ENCODE measurements at regions not wholly inside any gene's neighbourhood (a gene's known extent, or its start where the extent isn't known, plus 50 kb on each side); places are given as distances from the start of the nearest gene placed in this dataset.

DNA sequence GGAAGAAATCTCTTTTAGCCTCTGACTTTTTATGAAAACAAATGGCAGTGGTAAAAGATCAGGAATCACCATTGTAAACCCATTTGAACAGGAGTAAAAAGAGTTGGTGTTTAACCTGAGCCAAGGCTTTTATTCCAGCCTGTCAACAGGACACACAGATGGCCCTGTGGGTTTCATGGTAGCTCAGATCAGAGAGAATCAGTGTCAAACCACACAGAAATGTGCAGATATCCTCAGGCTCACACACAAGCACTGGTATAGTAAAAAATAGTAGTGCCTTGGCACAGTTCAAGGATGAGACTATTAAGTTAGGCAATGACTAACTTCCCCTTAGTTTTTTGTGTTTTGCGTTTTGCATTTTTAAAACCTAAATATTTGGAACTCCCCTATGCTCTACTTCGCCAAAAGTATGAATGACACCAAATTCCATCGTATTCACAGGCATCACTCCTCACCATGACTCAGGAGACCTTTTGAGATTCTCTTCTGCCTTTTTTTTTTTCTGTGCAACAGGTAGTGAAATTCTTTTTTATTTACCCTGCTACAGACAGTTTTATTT is 1200.0 kb downstream of the CDH11 start:
- Histone ChIP-seq H3K4me3 (no peak overlapping the region), H3K9ac (ENCODE audit: low read depth in 2 of 2, low read length in 2 of 2) (no peak overlapping the region), H3K27me3 (no peaks in the 10 kb centered on the region), H3K4me1 (no peaks in the 10 kb centered on the region), H3K36me3 (no peaks in the 10 kb centered on the region), H3K9me3 (no peaks in the 10 kb centered on the region), H3K27ac (no peak overlapping the region)
- TF ChIP-seq, protein P1, sequence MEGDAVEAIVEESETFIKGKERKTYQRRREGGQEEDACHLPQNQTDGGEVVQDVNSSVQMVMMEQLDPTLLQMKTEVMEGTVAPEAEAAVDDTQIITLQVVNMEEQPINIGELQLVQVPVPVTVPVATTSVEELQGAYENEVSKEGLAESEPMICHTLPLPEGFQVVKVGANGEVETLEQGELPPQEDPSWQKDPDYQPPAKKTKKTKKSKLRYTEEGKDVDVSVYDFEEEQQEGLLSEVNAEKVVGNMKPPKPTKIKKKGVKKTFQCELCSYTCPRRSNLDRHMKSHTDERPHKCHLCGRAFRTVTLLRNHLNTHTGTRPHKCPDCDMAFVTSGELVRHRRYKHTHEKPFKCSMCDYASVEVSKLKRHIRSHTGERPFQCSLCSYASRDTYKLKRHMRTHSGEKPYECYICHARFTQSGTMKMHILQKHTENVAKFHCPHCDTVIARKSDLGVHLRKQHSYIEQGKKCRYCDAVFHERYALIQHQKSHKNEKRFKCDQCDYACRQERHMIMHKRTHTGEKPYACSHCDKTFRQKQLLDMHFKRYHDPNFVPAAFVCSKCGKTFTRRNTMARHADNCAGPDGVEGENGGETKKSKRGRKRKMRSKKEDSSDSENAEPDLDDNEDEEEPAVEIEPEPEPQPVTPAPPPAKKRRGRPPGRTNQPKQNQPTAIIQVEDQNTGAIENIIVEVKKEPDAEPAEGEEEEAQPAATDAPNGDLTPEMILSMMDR (IDR thresholded peaks at IDR 0.05) = no peak
- DNase-seq = no peak
- intact Hi-C loops (cut with DNase I) = no loop called here

DNA sequence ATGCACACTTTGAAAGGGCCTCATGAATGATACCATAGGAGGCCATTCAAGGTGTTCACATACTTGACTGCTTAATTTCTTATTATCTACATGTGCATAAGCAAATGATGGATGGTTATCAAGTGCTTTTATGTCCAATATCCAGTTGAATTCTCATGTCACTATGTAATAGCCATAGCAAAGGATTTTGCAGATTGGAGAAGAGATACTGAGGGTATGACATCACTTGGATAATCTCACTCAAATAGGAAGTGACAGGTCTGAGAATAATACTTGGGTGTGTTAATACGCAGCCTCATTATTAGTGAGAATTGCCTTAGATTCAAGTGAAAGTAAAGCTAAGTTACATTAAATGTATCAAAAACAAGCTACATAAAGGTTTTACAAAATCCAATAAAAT is 1208.6 kb downstream of the CDH11 start:
- TF ChIP-seq, protein P1 (IDR thresholded peaks at IDR 0.05) = no peak
- no peaks in the 10 kb centered on the region for H3K27me3 ChIP-seq
- DNase-seq = no peak
- no peaks in the 10 kb centered on the region for H3K36me3 ChIP-seq
- H3K9ac ChIP-seq (ENCODE audit: low read depth in 2 of 2, low read length in 2 of 2) = no peak overlapping the region
- H3K4me1 ChIP-seq = no peaks in the 10 kb centered on the region
- no peak overlapping the region for H3K27ac ChIP-seq
- no peaks in the 10 kb centered on the region for H3K9me3 ChIP-seq
- H3K4me3 ChIP-seq = no peak overlapping the region
- intact Hi-C loops (cut with DNase I) = no loop called here

DNA sequence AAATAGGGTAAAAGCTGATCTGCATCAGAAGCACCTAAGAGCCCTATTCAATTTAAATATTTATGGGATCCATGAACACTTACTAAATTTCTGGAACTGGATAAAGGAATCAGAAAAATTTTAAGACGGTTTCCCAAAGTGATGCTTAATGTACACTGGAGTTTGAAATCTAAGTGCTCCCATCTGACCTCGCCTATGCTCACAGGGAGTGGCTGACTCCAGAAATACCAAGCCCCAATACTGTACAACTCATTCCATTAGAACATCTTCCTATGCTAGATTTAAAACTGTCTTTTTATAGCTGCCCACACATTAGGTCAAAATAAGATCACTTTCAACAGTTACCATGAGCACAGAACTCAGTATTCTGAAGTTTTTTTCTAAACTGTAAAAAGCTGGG is 1214.6 kb downstream of the CDH11 start:
- H3K36me3 ChIP-seq = no peaks in the 10 kb centered on the region
- H3K27ac ChIP-seq = no peak overlapping the region
- no peak for DNase-seq
- H3K27me3 ChIP-seq = no peaks in the 10 kb centered on the region
- intact Hi-C loops (cut with DNase I) = no loop called here
- no peak overlapping the region for H3K9ac ChIP-seq (ENCODE audit: low read depth in 2 of 2, low read length in 2 of 2)
- TF ChIP-seq, protein P1 (IDR thresholded peaks at IDR 0.05) = no peak
- no peaks in the 10 kb centered on the region for H3K9me3 ChIP-seq
- H3K4me3 ChIP-seq = no peak overlapping the region
- no peaks in the 10 kb centered on the region for H3K4me1 ChIP-seq

DNA sequence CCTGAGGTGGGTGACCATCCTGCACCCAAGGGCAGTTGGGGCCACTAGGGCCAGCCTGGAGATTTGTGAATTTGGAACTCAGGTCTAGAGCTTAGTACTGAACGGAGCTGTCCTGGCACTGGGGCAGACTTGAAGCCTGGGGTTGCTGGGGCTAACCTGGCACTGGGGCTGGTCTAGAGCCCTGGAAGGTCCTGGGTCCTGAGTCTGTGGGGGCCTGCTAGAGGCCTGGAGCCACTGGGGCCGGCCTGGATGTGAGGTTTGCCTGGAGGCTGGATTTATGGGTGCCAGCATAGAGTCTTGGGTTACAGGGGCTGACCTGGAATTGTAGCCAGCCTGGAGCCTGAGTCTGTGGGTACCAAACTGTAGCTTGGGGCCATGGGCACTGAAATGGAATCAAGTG is 1216.9 kb downstream of the CDH11 start:
- TF ChIP-seq, protein P1 (IDR thresholded peaks at IDR 0.05) = no peak
- no peak overlapping the region for H3K4me3 ChIP-seq
- H3K27me3 ChIP-seq = no peaks in the 10 kb centered on the region
- intact Hi-C loops (cut with DNase I) = no loop called here
- H3K4me1 ChIP-seq = no peaks in the 10 kb centered on the region
- DNase-seq = no peak
- no peaks in the 10 kb centered on the region for H3K9me3 ChIP-seq
- H3K27ac ChIP-seq = no peak overlapping the region
- no peak overlapping the region for H3K9ac ChIP-seq (ENCODE audit: low read depth in 2 of 2, low read length in 2 of 2)
- H3K36me3 ChIP-seq = no peaks in the 10 kb centered on the region

DNA sequence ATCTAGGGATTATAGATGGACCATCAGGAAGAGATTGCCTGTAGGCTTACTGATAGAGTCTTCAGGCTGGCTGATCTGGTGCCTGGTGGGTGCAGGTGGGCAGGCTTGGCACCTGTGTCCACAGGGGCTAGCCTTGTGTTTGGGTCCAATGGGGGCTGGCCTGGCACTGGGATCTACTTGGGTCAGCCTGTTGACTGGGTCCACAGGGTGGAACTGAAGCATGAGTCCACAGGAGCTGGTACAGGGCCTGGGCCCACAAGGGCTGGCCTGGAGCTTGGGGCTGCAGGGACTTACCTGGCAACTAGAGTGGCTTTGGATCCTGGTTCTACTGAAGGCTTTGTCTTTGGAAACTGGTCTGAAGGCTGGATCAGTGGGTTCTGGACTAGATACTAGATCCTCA is 1217.7 kb downstream of the CDH11 start:
- intact Hi-C loops (cut with DNase I) = no loop called here
- TF ChIP-seq, protein P1 (IDR thresholded peaks at IDR 0.05) = no peak
- Histone ChIP-seq H3K36me3 (no peaks in the 10 kb centered on the region), H3K4me3 (no peak overlapping the region), H3K27ac (no peak overlapping the region), H3K27me3 (no peaks in the 10 kb centered on the region), H3K9ac (ENCODE audit: low read depth in 2 of 2, low read length in 2 of 2) (no peak overlapping the region), H3K9me3 (no peaks in the 10 kb centered on the region), H3K4me1 (no peaks in the 10 kb centered on the region)
- DNase-seq = no peak

All from colonic mucosa (tissue), 4 donors.